C1 segment of cervical spinal cord (tissue), 14 donors: ENCODE measurements at regions not wholly inside any gene's neighbourhood (a gene's known extent, or its start where the extent isn't known, plus 50 kb on each side); places are given as distances from the start of the nearest gene placed in this dataset.

Experiments used
- DNase-seq, 14 donors: peaks; one replicate each; lab custom pipeline; 2025; lab: John Stamatoyannopoulos, UW

- no peak for DNase-seq
These were observed 53.3 kb downstream of the C7orf25 start for GRCh38 chr7:42858570-42858969.

- no peak for DNase-seq
These were observed 55.3 kb downstream of the C7orf25 start for GRCh38 chr7:42856605-42856987.

- no peak for DNase-seq
These were observed 57.2 kb downstream of the C7orf25 start for GRCh38 chr7:42854571-42855118.

GRCh38 chr7:42852531-42852930 is 59.3 kb downstream of the C7orf25 start:
- no peak for DNase-seq

GRCh38 chr7:42843205-42843800 is 68.6 kb downstream of the C7orf25 start:
- DNase-seq, result peak in 4 of 14 donors; percentile 2 to 17 (median 6)

- no peak for DNase-seq
These were observed 77.2 kb downstream of the C7orf25 start for GRCh38 chr7:42834676-42835075.

- DNase-seq, result no peak
These were observed 78.5 kb downstream of the C7orf25 start for GRCh38 chr7:42833411-42833810.

GRCh38 chr7:42832667-42833066 is 79.2 kb downstream of the C7orf25 start:
- DNase-seq, result no peak

- DNase-seq, result peak in 6 of 14 donors; percentile 7 to 38 (median 22)
These were observed 80.0 kb downstream of the C7orf25 start for GRCh38 chr7:42831718-42832522.

- no peak for DNase-seq
These were observed 80.7 kb downstream of the C7orf25 start for GRCh38 chr7:42831006-42831717.

GRCh38 chr7:42812779-42813178 is 99.1 kb downstream of the C7orf25 start:
- no peak for DNase-seq

GRCh38 chr7:42805601-42806000 is 106.3 kb downstream of the C7orf25 start:
- no peak for DNase-seq

- DNase-seq, result no peak
These were observed 117.2 kb downstream of the C7orf25 start for GRCh38 chr7:42794673-42795072.

- no peak for DNase-seq
These were observed 119.0 kb downstream of the C7orf25 start for GRCh38 chr7:42792841-42793240.

- no peak for DNase-seq
These were observed 121.7 kb downstream of the C7orf25 start for GRCh38 chr7:42790196-42790595.

- no peak for DNase-seq
These were observed 137.4 kb downstream of the C7orf25 start for GRCh38 chr7:42774436-42774835.

GRCh38 chr7:42770114-42770513 is 141.8 kb downstream of the C7orf25 start:
- DNase-seq, result no peak

GRCh38 chr7:42768045-42768444 is 143.8 kb downstream of the C7orf25 start:
- no peak for DNase-seq

GRCh38 chr7:42766782-42767423 is 145.0 kb downstream of the C7orf25 start:
- no peak for DNase-seq

- DNase-seq, result no peak
These were observed 145.9 kb downstream of the C7orf25 start for GRCh38 chr7:42765931-42766330.

GRCh38 chr7:42763137-42763551 is 148.7 kb downstream of the C7orf25 start:
- no peak for DNase-seq

- no peak for DNase-seq
These were observed 150.4 kb downstream of the C7orf25 start for GRCh38 chr7:42761486-42761885.
